ENCODE measurements at regions not wholly inside any gene's neighbourhood (a gene's known extent, or its start where the extent isn't known, plus 50 kb on each side); places are given as distances from the start of the nearest gene placed in this dataset.

- Histone ChIP-seq H3K4me3 (ENCODE audit: low read length) (no peak overlapping the region), H3K4me1 (ENCODE audit: control insufficient read depth, low read length) (no peaks in the 10 kb centered on the region), H3K79me2 (ENCODE audit: control insufficient read depth, low read length) (no peaks in the 10 kb centered on the region), H3F3A (ENCODE audit: control insufficient read depth, insufficient read depth) (no peaks in the 10 kb centered on the region), H4K20me1 (ENCODE audit: control insufficient read depth, insufficient read depth, low read depth, low read length) (no peaks in the 10 kb centered on the region), H3K27ac (ENCODE audit: low read depth, low read length) (no peak overlapping the region), H3K36me3 (ENCODE audit: control insufficient read depth, low read length) (no peaks in the 10 kb centered on the region), H3K27me3 (ENCODE audit: control insufficient read depth, low read length) (no peaks in the 10 kb centered on the region), H3K4me2 (ENCODE audit: low read length) (no peak overlapping the region), H3K9me3 (ENCODE audit: control insufficient read depth, insufficient read depth, low read length) (no peaks in the 10 kb centered on the region), H3K9me2 (replicated peaks; ENCODE audit: control insufficient read depth, low read length) (no peaks in the 10 kb centered on the region)
- TF ChIP-seq EZH2phosphoT487 (IDR thresholded peaks at IDR 0.05; ENCODE audit: borderline replicate concordance, low read length) (no peak), CTCF (IDR thresholded peaks at IDR 0.05; ENCODE audit: low read depth, low read length, poor library complexity, severe bottlenecking) (no peak)
Measured at GRCh38 chr1:213656039-213656438, 331.7 kb upstream of the PROX1 start.

- H3K4me3 ChIP-seq (ENCODE audit: low read length) = no peak overlapping the region
- H3K36me3 ChIP-seq (ENCODE audit: control insufficient read depth, low read length) = no peaks in the 10 kb centered on the region
- H3K79me2 ChIP-seq (ENCODE audit: control insufficient read depth, low read length) = no peaks in the 10 kb centered on the region
- H4K20me1 ChIP-seq (ENCODE audit: control insufficient read depth, insufficient read depth, low read depth, low read length) = no peaks in the 10 kb centered on the region
- no peak overlapping the region for H3K4me2 ChIP-seq (ENCODE audit: low read length)
- TF ChIP-seq EZH2phosphoT487 (IDR thresholded peaks at IDR 0.05; ENCODE audit: borderline replicate concordance, low read length) = no peak
- no peak for TF ChIP-seq CTCF (IDR thresholded peaks at IDR 0.05; ENCODE audit: low read depth, low read length, poor library complexity, severe bottlenecking)
- no peaks in the 10 kb centered on the region for H3K9me2 ChIP-seq (replicated peaks; ENCODE audit: control insufficient read depth, low read length)
- H3K27ac ChIP-seq (ENCODE audit: low read depth, low read length) = no peak overlapping the region
- no peaks in the 10 kb centered on the region for H3K4me1 ChIP-seq (ENCODE audit: control insufficient read depth, low read length)
- no peaks in the 10 kb centered on the region for H3K9me3 ChIP-seq (ENCODE audit: control insufficient read depth, insufficient read depth, low read length)
- no peaks in the 10 kb centered on the region for H3F3A ChIP-seq (ENCODE audit: control insufficient read depth, insufficient read depth)
- no peaks in the 10 kb centered on the region for H3K27me3 ChIP-seq (ENCODE audit: control insufficient read depth, low read length)
Measured at GRCh38 chr1:213656503-213656902, 331.3 kb upstream of the PROX1 start.

- H3K27ac ChIP-seq (ENCODE audit: low read depth, low read length) = no peak overlapping the region
- no peaks in the 10 kb centered on the region for H3K4me1 ChIP-seq (ENCODE audit: control insufficient read depth, low read length)
- no peaks in the 10 kb centered on the region for H3F3A ChIP-seq (ENCODE audit: control insufficient read depth, insufficient read depth)
- H3K79me2 ChIP-seq (ENCODE audit: control insufficient read depth, low read length) = no peaks in the 10 kb centered on the region
- no peaks in the 10 kb centered on the region for H3K9me3 ChIP-seq (ENCODE audit: control insufficient read depth, insufficient read depth, low read length)
- no peaks in the 10 kb centered on the region for H3K9me2 ChIP-seq (replicated peaks; ENCODE audit: control insufficient read depth, low read length)
- no peaks in the 10 kb centered on the region for H4K20me1 ChIP-seq (ENCODE audit: control insufficient read depth, insufficient read depth, low read depth, low read length)
- H3K4me2 ChIP-seq (ENCODE audit: low read length) = no peak overlapping the region
- TF ChIP-seq CTCF (IDR thresholded peaks at IDR 0.05; ENCODE audit: low read depth, low read length, poor library complexity, severe bottlenecking) = no peak
- no peak for TF ChIP-seq EZH2phosphoT487 (IDR thresholded peaks at IDR 0.05; ENCODE audit: borderline replicate concordance, low read length)
- no peaks in the 10 kb centered on the region for H3K27me3 ChIP-seq (ENCODE audit: control insufficient read depth, low read length)
- H3K4me3 ChIP-seq (ENCODE audit: low read length) = no peak overlapping the region
- no peaks in the 10 kb centered on the region for H3K36me3 ChIP-seq (ENCODE audit: control insufficient read depth, low read length)
Measured at GRCh38 chr1:213657013-213657412, 330.8 kb upstream of the PROX1 start.

GRCh38 chr1:213657879-213658278, 329.9 kb upstream of the PROX1 start:
- H3F3A ChIP-seq (ENCODE audit: control insufficient read depth, insufficient read depth) = no peaks in the 10 kb centered on the region
- no peaks in the 10 kb centered on the region for H3K4me1 ChIP-seq (ENCODE audit: control insufficient read depth, low read length)
- TF ChIP-seq EZH2phosphoT487 (IDR thresholded peaks at IDR 0.05; ENCODE audit: borderline replicate concordance, low read length) (no peak), CTCF (IDR thresholded peaks at IDR 0.05; ENCODE audit: low read depth, low read length, poor library complexity, severe bottlenecking) (no peak)
- no peak overlapping the region for H3K27ac ChIP-seq (ENCODE audit: low read depth, low read length)
- no peak overlapping the region for H3K4me3 ChIP-seq (ENCODE audit: low read length)
- no peak overlapping the region for H3K4me2 ChIP-seq (ENCODE audit: low read length)
- no peaks in the 10 kb centered on the region for H3K27me3 ChIP-seq (ENCODE audit: control insufficient read depth, low read length)
- no peaks in the 10 kb centered on the region for H4K20me1 ChIP-seq (ENCODE audit: control insufficient read depth, insufficient read depth, low read depth, low read length)
- no peaks in the 10 kb centered on the region for H3K9me3 ChIP-seq (ENCODE audit: control insufficient read depth, insufficient read depth, low read length)
- H3K9me2 ChIP-seq (replicated peaks; ENCODE audit: control insufficient read depth, low read length) = no peaks in the 10 kb centered on the region
- H3K36me3 ChIP-seq (ENCODE audit: control insufficient read depth, low read length) = no peaks in the 10 kb centered on the region
- H3K79me2 ChIP-seq (ENCODE audit: control insufficient read depth, low read length) = no peaks in the 10 kb centered on the region
